ENCODE measurements at regions not wholly inside any gene's neighbourhood (a gene's known extent, or its start where the extent isn't known, plus 50 kb on each side); places are given as distances from the start of the nearest gene placed in this dataset.

- CTCF ChIA-PET: no interaction called here
- Histone ChIP-seq H4K20me1 (ENCODE audit: insufficient read depth) (no peaks in the 10 kb centered on the region), H2AFZ (ENCODE audit: low read depth, low read length, poor library complexity, severe bottlenecking) (no peak overlapping the region), H3K27me3 (ENCODE audit: insufficient read depth, low read length) (no peaks in the 10 kb centered on the region), H3K79me2 (ENCODE audit: insufficient read depth, low read length) (no peaks in the 10 kb centered on the region), H3K4me3 (replicated peaks in 1 of 2; ENCODE audit: low read depth in 1 of 2, low read length in 2 of 2) (no peak overlapping the region), H3K4me1 (ENCODE audit: control insufficient read depth in 1 of 2, insufficient read depth in 2 of 2, low read length in 2 of 2) (no peaks in the 10 kb centered on the region), H3K9me2 (ENCODE audit: insufficient read depth) (no peaks in the 10 kb centered on the region), H3K9me3 (ENCODE audit: control insufficient read depth in 1 of 2, insufficient read depth in 1 of 2, low read depth in 1 of 2, low read length in 2 of 2) (peaks cover 0 to 10% of the 10 kb centered on the region in 2 experiments; a peak in 2 of 4 replicates), H3K27ac (ENCODE audit: low read depth, low read length) (no peak overlapping the region), H3K4me2 (ENCODE audit: low read length) (no peak overlapping the region), H3K36me3 (ENCODE audit: control insufficient read depth in 1 of 2, insufficient read depth in 2 of 2, low read length in 2 of 2) (no peaks in the 10 kb centered on the region), H3K9ac (ENCODE audit: low read length) (no peak overlapping the region)
- no peak for DNase-seq (ENCODE audit: low read depth, low spot score)
- RAD21 ChIA-PET (ENCODE audit: low non-redundant PET in 1 of 2, low total read pairs in 2 of 2, uncharacterized antibody in 2 of 2, unreplicated experiment in 2 of 2): no interaction called here
- intact Hi-C loops (cut with micrococcal nuclease): no loop called here
- POLR2A ChIA-PET: no interaction called here
- BruUV-seq (replicated peaks): no TSS peak
- TF ChIP-seq EGR1 (IDR thresholded peaks at IDR 0.05; ENCODE audit: low read depth) (no peak), ATF3 (IDR thresholded peaks at IDR 0.05) (no peak), TCF7L2 (IDR thresholded peaks at IDR 0.05; ENCODE audit: borderline replicate concordance, extremely low read depth, insufficient read depth, insufficient read length) (no peak), POLR2AphosphoS5 (IDR thresholded peaks at IDR 0.05; ENCODE audit: low read depth, low read length) (no peak), EZH2phosphoT487 (IDR thresholded peaks at IDR 0.05; ENCODE audit: borderline replicate concordance) (no peak), MAX (IDR thresholded peaks at IDR 0.05) (no peak), SRF (IDR thresholded peaks at IDR 0.05; ENCODE audit: low read depth) (no peak), REST (IDR thresholded peaks at IDR 0.05; ENCODE audit: low read depth) (no peak), SP1 (IDR thresholded peaks at IDR 0.05; ENCODE audit: low read depth) (no peak), CEBPB (IDR thresholded peaks at IDR 0.05; ENCODE audit: low read depth) (no peak), ZFX (IDR thresholded peaks at IDR 0.05) (no peak), ZBTB33 (IDR thresholded peaks at IDR 0.05; ENCODE audit: extremely low read depth, insufficient replicate concordance, low read length) (no peak), YY1 (IDR thresholded peaks at IDR 0.05; ENCODE audit: extremely low read depth, insufficient replicate concordance, low read depth, low read length) (no peak), CBX3 (IDR thresholded peaks at IDR 0.05; ENCODE audit: low read depth) (no peak), SIN3A (IDR thresholded peaks at IDR 0.05; ENCODE audit: low read depth) (no peak), POLR2A (IDR thresholded peaks at IDR 0.05; ENCODE audit: borderline replicate concordance, extremely low read depth, insufficient read depth, insufficient read length) (no peak), FOSL1 (IDR thresholded peaks at IDR 0.05; ENCODE audit: low read depth) (no peak), EZH2 (IDR thresholded peaks at IDR 0.05) (no peak)
- ATAC-seq: no peak
These were observed 339.7 kb upstream of the IRX2 start for GRCh38 chr5:3091040-3091774.
